ENCODE measurements at regions not wholly inside any gene's neighbourhood (a gene's known extent, or its start where the extent isn't known, plus 50 kb on each side); places are given as distances from the start of the nearest gene placed in this dataset.

- H3K27ac ChIP-seq (ENCODE audit: low read depth, low read length), result no peak overlapping the region
- no peak overlapping the region for H2AFZ ChIP-seq (ENCODE audit: low read depth, low read length, severe bottlenecking)
- H3F3A ChIP-seq (ENCODE audit: insufficient read depth), result no peaks in the 10 kb centered on the region
- H3K9me2 ChIP-seq (replicated peaks; ENCODE audit: insufficient read depth, low read length), result no peaks in the 10 kb centered on the region
- H3K4me3 ChIP-seq (ENCODE audit: insufficient read depth, low read length, poor library complexity, severe bottlenecking), result no peak overlapping the region
- H3K36me3 ChIP-seq (ENCODE audit: low read length), result no peaks in the 10 kb centered on the region
- H3K27me3 ChIP-seq (ENCODE audit: low read length), result no peaks in the 10 kb centered on the region
- no peaks in the 10 kb centered on the region for H3K79me2 ChIP-seq (ENCODE audit: insufficient read depth, low read length)
- H3K9me3 ChIP-seq (ENCODE audit: insufficient read depth, low read length), result no peaks in the 10 kb centered on the region
- H4K20me1 ChIP-seq (ENCODE audit: low read depth, low read length), result no peaks in the 10 kb centered on the region
- TF ChIP-seq EZH2phosphoT487 (conservative IDR thresholded peaks at IDR 0.05; ENCODE audit: low read length) (no peak), CTCF (IDR thresholded peaks at IDR 0.05; ENCODE audit: insufficient read depth, low read length, poor library complexity, severe bottlenecking) (no peak)
- H3K4me2 ChIP-seq (ENCODE audit: low read depth, low read length, poor library complexity, severe bottlenecking), result no peak overlapping the region
- H3K9ac ChIP-seq (ENCODE audit: low read length), result no peak overlapping the region
These were observed 69.5 kb upstream of the FAM169A start for GRCh38 chr5:74935752-74936091.

GRCh38 chr5:74934949-74935751 lies 69.0 kb upstream of the FAM169A start:
- Histone ChIP-seq H3K27ac (ENCODE audit: low read depth, low read length) (no peak overlapping the region), H3K36me3 (ENCODE audit: low read length) (no peaks in the 10 kb centered on the region), H4K20me1 (ENCODE audit: low read depth, low read length) (no peaks in the 10 kb centered on the region), H3K79me2 (ENCODE audit: insufficient read depth, low read length) (no peaks in the 10 kb centered on the region), H3K4me3 (ENCODE audit: insufficient read depth, low read length, poor library complexity, severe bottlenecking) (no peak overlapping the region), H3K9me2 (replicated peaks; ENCODE audit: insufficient read depth, low read length) (no peaks in the 10 kb centered on the region), H3K9me3 (ENCODE audit: insufficient read depth, low read length) (no peaks in the 10 kb centered on the region), H3F3A (ENCODE audit: insufficient read depth) (no peaks in the 10 kb centered on the region), H2AFZ (ENCODE audit: low read depth, low read length, severe bottlenecking) (no peak overlapping the region), H3K27me3 (ENCODE audit: low read length) (no peaks in the 10 kb centered on the region), H3K9ac (ENCODE audit: low read length) (no peak overlapping the region), H3K4me2 (ENCODE audit: low read depth, low read length, poor library complexity, severe bottlenecking) (no peak overlapping the region)
- TF ChIP-seq EZH2phosphoT487 (conservative IDR thresholded peaks at IDR 0.05; ENCODE audit: low read length), result no peak
- no peak for TF ChIP-seq CTCF (IDR thresholded peaks at IDR 0.05; ENCODE audit: insufficient read depth, low read length, poor library complexity, severe bottlenecking)

GRCh38 chr5:74927336-74927735 lies 61.1 kb upstream of the FAM169A start:
- Histone ChIP-seq H3K9me3 (ENCODE audit: insufficient read depth, low read length) (no peaks in the 10 kb centered on the region), H3K79me2 (ENCODE audit: insufficient read depth, low read length) (no peaks in the 10 kb centered on the region), H3F3A (ENCODE audit: insufficient read depth) (no peaks in the 10 kb centered on the region), H3K36me3 (ENCODE audit: low read length) (no peaks in the 10 kb centered on the region), H2AFZ (ENCODE audit: low read depth, low read length, severe bottlenecking) (no peak overlapping the region), H3K4me3 (ENCODE audit: insufficient read depth, low read length, poor library complexity, severe bottlenecking) (no peak overlapping the region), H3K9ac (ENCODE audit: low read length) (no peak overlapping the region), H3K9me2 (replicated peaks; ENCODE audit: insufficient read depth, low read length) (no peaks in the 10 kb centered on the region), H4K20me1 (ENCODE audit: low read depth, low read length) (no peaks in the 10 kb centered on the region), H3K4me2 (ENCODE audit: low read depth, low read length, poor library complexity, severe bottlenecking) (no peak overlapping the region), H3K27ac (ENCODE audit: low read depth, low read length) (no peak overlapping the region), H3K27me3 (ENCODE audit: low read length) (no peaks in the 10 kb centered on the region)
- TF ChIP-seq CTCF (IDR thresholded peaks at IDR 0.05; ENCODE audit: insufficient read depth, low read length, poor library complexity, severe bottlenecking) (no peak), EZH2phosphoT487 (conservative IDR thresholded peaks at IDR 0.05; ENCODE audit: low read length) (no peak)
